Amniotic epithelial cell (primary cell): ENCODE measurements at regions not wholly inside any gene's neighbourhood (a gene's known extent, or its start where the extent isn't known, plus 50 kb on each side); places are given as distances from the start of the nearest gene placed in this dataset.
A peak's percentile ranks its signal among the peaks of the same experiment; 100 is the strongest.
"Not testable (repeated sequence)": the region's sequence is repeated elsewhere in the genome, so short reads cannot be mapped to it uniquely, and the experiment has no call there.

Source experiments
- DNase-seq: peaks from one replicate; pipeline ENCODE4 v3.0.0-alpha.2; 2010; ENCODE audit warnings: low read depth

GRCh38 chr5:101505891-101506570 lies 602.9 kb upstream of the ST8SIA4 start:
- no peak for DNase-seq

DNA sequence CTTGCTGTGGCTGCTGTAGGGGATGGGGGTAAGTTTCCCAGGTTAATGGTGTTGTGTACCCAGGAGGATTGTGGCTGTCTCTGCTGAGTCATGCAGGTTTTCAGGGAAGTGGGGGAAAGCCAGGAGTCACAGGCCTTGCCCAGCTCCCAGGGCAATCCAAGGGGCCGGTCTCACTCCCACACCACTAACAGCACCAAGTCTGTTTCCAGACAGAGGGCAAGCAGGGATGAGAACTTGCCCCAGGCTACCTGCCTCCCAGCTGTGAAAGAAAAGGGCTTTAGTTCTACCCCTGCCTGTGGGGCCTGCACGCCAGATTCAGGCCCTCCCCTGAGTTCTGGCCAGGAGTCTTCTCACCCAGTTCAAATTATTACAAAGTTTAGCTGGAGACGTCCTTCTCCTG lies 579.8 kb upstream of the ST8SIA4 start:
- DNase-seq = no peak

DNA sequence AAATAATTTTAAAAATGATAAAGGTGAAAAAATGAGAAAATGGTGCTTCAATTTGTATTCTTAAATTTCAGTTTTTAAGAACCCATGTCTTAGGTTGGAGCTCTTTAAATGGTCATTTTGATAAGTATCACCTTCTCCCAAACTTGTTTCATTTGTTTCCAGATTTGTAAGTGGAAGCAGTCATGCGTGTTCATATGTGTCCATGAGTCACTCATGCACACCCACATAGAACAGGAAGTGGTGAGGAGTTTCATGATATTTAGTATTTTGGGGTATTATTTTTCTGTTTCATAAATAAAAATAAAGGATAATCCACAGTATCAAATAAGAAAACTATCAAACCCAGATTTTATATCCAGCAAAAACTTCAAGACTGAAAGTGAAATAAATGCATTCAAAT lies 570.4 kb upstream of the ST8SIA4 start:
- DNase-seq = no peak

DNA sequence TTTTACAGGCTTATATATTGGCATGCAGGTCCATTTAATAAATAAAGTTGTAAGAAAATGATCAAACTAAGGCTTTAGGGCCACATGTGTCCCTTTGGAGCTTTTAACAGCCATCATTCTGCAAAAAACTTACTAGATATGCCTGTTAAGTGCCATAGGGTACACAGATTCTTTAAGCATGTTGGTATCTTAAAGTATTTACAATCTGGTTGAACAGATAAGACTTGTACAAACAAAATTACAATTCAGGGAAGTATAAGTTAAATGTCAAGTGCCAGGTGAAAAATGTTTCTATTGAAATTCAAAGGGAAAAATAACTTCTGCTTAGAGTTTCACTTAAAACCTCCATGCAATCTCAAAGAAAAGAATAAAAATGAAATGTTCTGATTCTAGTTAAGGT lies 558.4 kb upstream of the ST8SIA4 start:
- no peak for DNase-seq

DNA sequence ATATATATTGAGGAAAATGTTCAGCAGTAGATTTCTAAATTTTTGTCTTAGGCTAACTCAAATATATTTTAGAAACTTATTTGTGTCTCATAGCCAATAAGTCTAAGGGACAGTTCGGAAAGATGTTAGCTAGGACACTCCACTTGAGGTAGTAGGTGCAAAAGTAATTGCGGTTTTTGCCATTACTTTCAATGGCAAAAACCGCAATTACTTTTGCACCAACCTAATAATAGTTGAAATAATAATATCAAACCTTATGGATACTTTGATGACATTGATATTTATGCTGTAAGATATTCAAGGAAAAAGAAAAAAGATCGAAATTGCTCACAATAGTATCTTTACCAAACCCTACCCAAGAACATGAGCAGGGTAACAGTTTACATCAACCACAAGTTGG lies 555.5 kb upstream of the ST8SIA4 start:
- no peak for DNase-seq

DNA sequence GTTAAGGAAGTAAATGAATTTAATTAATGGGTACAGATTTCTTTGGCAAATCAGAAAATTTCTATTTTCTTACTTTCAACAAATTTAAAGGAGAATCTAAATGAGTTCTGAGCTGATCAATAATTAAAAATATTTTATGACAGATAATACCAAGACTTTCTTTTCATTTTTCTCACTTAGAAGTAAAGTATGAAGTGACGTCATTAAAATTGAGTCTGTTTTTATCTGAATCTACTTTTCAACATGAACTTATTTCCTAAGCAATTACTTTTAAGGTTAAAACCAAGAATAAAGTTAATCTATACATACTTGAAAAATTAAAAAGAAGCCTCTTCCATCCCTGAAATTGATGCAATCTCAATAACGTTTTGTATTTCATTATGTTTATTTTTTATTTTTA lies 552.8 kb upstream of the ST8SIA4 start:
- DNase-seq = no peak

- DNase-seq = no peak
Measured at GRCh38 chr5:101455048-101455447, 552.0 kb upstream of the ST8SIA4 start.

DNA sequence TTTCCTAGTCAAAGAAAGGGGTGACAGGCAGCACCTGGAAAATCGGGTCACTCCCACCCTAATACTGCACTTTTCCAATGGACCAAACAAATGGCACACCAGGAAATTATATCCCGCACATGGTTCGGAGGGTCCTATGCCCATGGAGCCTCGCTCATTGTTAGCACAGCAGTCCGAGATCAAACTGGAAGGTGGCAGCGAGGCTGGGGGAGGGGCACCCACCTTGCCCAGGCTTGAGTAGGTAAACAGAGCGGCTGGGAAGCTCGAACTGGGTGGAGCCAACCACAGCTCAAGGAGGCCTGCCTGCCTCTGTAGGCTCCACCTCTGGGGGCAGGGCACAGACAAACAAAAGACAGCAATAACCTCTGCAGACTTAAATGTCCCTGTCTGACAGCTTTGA lies 539.2 kb upstream of the ST8SIA4 start:
- DNase-seq = not testable (repeated sequence)

GRCh38 chr5:101440173-101440572 lies 537.1 kb upstream of the ST8SIA4 start:
- DNase-seq = no peak

DNA sequence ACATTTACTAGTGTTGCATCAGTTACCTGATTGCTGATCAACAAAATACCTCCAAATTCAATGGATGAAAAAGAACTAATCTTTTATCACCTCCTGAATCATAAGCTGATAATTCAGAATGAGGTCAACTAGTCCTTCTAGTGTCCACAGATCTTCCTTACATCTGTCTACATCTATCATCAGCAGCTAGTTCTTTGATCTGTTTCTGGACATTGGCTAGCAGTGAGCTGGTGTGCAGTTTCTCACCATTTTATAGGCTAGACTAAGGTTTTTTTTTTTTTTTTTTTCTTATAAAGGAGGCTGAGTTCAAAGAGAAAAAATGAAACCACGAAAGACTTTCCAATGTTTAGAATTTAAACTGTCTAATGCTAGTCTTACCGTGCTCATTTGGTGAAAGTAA lies 534.3 kb upstream of the ST8SIA4 start:
- DNase-seq = no peak

GRCh38 chr5:101435768-101436167 lies 532.7 kb upstream of the ST8SIA4 start:
- no peak for DNase-seq

- DNase-seq = no peak
Measured at GRCh38 chr5:101431201-101431600, 528.1 kb upstream of the ST8SIA4 start.

DNA sequence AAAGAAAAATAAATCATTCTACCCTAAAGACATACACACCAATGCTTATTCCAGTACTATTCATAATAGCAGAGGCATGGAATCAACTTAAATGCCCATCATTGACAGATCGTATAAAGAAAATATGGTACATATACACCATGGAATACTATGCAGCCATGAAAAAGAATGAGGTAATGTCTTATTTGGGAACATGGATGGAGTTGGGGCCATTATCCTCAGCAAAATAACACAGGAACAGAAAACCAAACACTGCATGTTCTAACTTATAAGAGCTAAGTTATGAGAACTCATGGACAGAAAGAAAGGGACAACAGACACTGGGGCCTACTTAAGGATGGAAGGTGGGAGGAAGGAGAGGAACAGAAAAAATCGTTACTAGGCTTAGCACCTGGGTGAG lies 527.5 kb upstream of the ST8SIA4 start:
- no peak for DNase-seq

DNA sequence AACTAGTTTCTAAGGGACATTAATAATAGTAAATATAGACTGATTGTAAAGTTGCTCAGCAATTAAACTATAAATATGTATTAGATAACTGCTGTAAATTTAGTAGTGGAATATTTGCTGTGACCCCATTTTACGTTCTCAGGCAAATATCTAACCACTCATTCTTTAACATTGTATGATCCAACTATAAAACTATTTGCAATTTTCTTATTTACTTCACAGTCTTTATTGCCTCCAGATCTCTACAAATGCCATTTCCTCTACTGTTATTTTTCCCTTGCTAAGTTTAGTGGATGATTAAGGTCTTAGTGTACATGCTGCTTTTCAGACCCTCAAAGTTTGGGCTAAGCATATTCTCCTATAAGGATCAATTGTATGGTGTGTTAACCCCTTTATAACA lies 526.2 kb upstream of the ST8SIA4 start:
- no peak for DNase-seq

GRCh38 chr5:101425339-101425859 lies 522.3 kb upstream of the ST8SIA4 start:
- DNase-seq = no peak

- no peak for DNase-seq
Measured at GRCh38 chr5:101424530-101425175, 521.6 kb upstream of the ST8SIA4 start.

GRCh38 chr5:101418713-101419118 lies 515.6 kb upstream of the ST8SIA4 start:
- DNase-seq = no peak

- DNase-seq = no peak
Measured at GRCh38 chr5:101404531-101404930, 501.4 kb upstream of the ST8SIA4 start.

DNA sequence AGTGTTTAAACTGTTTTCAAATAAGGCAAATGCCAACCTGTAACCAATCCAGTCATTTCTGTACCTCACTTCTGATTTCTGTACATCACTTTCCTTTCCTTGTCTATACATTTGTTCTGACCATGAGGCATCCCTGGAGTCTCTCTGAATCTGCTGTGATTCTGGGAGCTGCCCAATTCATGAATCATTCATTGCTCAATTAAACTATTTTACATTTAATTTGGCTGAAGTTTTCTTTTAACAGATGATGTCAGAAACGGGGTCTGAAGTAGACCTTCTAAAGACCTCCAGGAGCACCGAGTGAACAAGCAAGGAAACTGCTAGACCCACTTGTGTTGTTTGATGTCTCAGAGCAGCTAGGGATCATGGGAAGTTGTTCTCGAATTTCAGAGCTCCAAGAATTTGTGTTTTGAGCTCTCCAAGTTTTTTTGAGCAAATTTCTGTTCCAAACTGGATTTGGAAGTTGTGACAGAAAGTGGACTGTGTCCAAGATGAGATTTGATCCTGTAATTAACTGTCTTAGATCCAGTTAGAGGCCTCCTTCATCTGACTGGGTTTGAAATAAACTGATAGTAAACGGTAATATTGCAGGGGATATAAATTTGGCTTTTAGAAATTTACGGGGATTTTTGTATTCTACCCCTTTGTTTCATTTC lies 490.8 kb upstream of the ST8SIA4 start:
- no peak for DNase-seq

- DNase-seq = peak; percentile 38
Measured at GRCh38 chr5:101390151-101390908, 487.2 kb upstream of the ST8SIA4 start.

DNA sequence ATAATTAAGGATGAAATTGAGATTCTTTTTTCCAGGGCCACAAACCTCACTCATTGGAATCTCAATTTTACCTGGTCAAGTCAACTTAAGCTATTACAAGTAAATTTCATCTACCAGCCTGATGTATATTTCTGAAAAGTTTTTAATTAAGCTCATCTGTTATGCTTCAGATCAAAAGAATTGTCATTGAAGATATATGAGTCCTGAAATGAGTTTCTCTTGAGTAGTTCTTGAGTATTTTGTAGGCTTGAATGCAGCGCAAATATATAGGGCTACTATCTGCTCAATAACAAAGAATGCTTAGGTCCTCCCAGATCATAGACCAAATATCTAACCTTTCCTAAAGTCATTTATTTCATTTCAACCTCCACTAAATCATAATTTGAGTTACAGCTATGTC lies 482.2 kb upstream of the ST8SIA4 start:
- DNase-seq = no peak

DNA sequence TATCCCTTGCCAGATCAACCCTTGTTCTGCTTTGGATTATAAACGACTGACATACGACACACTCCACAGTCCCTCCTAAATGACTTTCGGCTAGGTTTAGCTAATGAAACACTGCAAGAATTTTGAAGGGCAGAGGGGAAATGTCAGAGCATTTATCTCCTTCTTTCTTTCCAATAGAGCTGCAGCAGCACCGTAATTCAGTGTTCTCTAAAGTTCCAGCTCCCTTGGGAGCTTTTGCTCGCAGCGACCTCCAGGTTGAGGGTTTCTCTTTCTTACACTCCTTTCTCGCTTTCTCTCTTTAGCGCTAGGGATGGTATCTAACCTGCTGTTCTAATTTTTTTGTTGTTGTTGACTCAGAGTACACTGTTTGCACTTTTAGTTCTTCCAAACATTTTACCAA lies 467.1 kb upstream of the ST8SIA4 start:
- no peak for DNase-seq

DNA sequence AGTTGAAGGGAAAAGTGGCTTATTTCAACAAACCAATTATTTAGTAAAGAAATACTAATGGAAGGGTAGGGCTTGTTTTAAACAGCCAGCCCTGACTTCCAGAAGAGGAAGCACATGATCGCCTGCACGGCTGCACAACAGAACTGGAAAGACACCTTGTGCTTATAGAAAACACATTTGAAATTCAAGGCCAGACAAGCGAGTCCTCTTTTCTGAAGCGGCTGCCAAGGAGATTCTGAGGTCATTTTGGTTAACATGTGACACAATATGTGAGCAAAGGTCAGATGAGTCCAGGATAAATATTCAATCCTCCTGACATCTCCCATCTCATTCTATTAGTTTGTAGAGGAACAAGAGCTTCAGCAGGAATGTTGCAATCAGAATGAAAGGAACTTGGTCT lies 461.4 kb upstream of the ST8SIA4 start:
- no peak for DNase-seq
